Stomach (tissue), 8 donors: ENCODE measurements at regions not wholly inside any gene's neighbourhood (a gene's known extent, or its start where the extent isn't known, plus 50 kb on each side); places are given as distances from the start of the nearest gene placed in this dataset.

Experiments
- DNase-seq, 2 donors: peaks; one replicate each; pipeline versions ENCODE4 v3.0.0 to v3.0.0-alpha.2; 2013 to 2019
- H3K27ac ChIP-seq, 5 donors: fragments of 200-600 bp in 4 of 5; sonication (generic) in 4 of 5; one replicate each; pipeline ENCODE4 v1.5.1; 2013 to 2019; ENCODE audit warnings: mild to moderate bottlenecking in 1 of 5, moderate library complexity in 1 of 5
- H3K27me3 ChIP-seq, 3 donors: fragments of 200-600 bp; sonication (generic); one replicate each; pipeline ENCODE4 v1.5.1; 2017 to 2019; ENCODE audit warnings: mixed run types in 1 of 3
- H3K36me3 ChIP-seq, 4 donors: fragments of 200-600 bp; sonication (generic); 1 replicate in 3 of 4; 2 replicates in 1 of 4; pipeline ENCODE4 v1.5.1; 2016 to 2019
- H3K4me1 ChIP-seq, 4 donors: fragments of 200-600 bp; sonication (generic); one replicate each; pipeline ENCODE4 v1.5.1; 2016 to 2019
- H3K4me3 ChIP-seq, 4 donors: fragments of 200-600 bp; sonication (generic) in 3 of 4; one replicate each; pipeline ENCODE4 v1.5.1; 2016 to 2019; ENCODE audit warnings: mild to moderate bottlenecking in 1 of 4
- H3K9me3 ChIP-seq, 4 donors: fragments of 200-600 bp; sonication (generic); one replicate each; pipeline ENCODE4 v1.5.1; 2016 to 2019
- CTCF ChIP-seq, 7 experiments: fragments of 450-650 bp in 4 of 7; fragments of 200-600 bp in 3 of 7; sonication (generic) in 3 of 7; IDR thresholded peaks; one replicate each; pipeline ENCODE4 v1.5.1; 2016 to 2019; ENCODE audit warnings: antibody characterized with exemption in 7 of 7, control low read depth in 2 of 7, mild to moderate bottlenecking in 1 of 7
- POLR2AphosphoS5 ChIP-seq, 3 donors: sonication (generic); formaldehyde crosslinking; IDR thresholded peaks; one replicate each; pipeline ENCODE4 v1.6.1; 2016; ENCODE audit warnings: antibody characterized with exemption in 3 of 3
- WGBS, 5 donors: extraction: QIAGEN DNeasy Blood & Tissue Kit in 3 of 5; methylation state at CpG; one replicate each; pipeline versions ENCODE4 v1.1.5 to v1.1.7; 2013 to 2018; 5-methylcytosine and 5-hydroxymethylcytosine counted together
- intact Hi-C: fragments of 100-400 bp; cut with DNase I; formaldehyde crosslinking; loops from one replicate; pipeline ENCODE4 v1.15.1; 2023; ENCODE audit warnings: low total_unique reads
- small RNA-seq, 4 donors: library from RNA; depleted of rRNA; stranded (forward); fragments of <200 nt; gene quantifications; one replicate each; pipeline ENCODE3, GENCODE V24; 2016
- donor health status: healthy with polysubstance abuse.
- donor health status: Bipolar disorder and iron deficiency.
- donor health status: healthy.

GRCh38 chr6:65760285-65760684 is 53.3 kb upstream of the EYS start:
- H3K27ac ChIP-seq, result no peak overlapping the region
- intact Hi-C loops, result no loop called here
- WGBS, 5 donors, result 86 to 96% (median 91%) methylated on average over 1 of the region's 1 CpG
- H3K36me3 ChIP-seq, result no peaks in the 10 kb centered on the region
- no peaks in the 10 kb centered on the region for H3K27me3 ChIP-seq
- H3K4me3 ChIP-seq, result no peak overlapping the region
- no peaks in the 10 kb centered on the region for H3K9me3 ChIP-seq
- DNase-seq, result no peak
- H3K4me1 ChIP-seq, result no peaks in the 10 kb centered on the region
- TF ChIP-seq POLR2AphosphoS5 (IDR thresholded peaks at IDR 0.05) (no peak), CTCF (IDR thresholded peaks at IDR 0.05) (no peak)

Small RNAs in the stretch of these regions (small RNA-seq; reads per million reads assigned to genes)
- 0 reads per million in 4 donors for gene RF00019
- gene RF00571, result 0 reads per million in 4 donors
- 0 to 0.41 (median 0.25) reads per million in 4 donors for gene RNA5SP208
- gene RNU6-280P, result 0 reads per million in 4 donors
- 0 reads per million in 4 donors for gene RNU7-66P
